NT2/D1 (cell line): ENCODE measurements at regions not wholly inside any gene's neighbourhood (a gene's known extent, or its start where the extent isn't known, plus 50 kb on each side); places are given as distances from the start of the nearest gene placed in this dataset.
"Not testable (repeated sequence)": the region's sequence is repeated elsewhere in the genome, so short reads cannot be mapped to it uniquely, and the experiment has no call there.

ENCODE experiments used
- DNase-seq: peaks from one replicate; pipeline ENCODE4 v3.0.0-alpha.2; 2011; ENCODE audit warnings: low read depth, low spot score
- H3K27me3 ChIP-seq: 2 replicates; pipeline ENCODE4 v1.6.0; 2011; ENCODE audit warnings: mild to moderate bottlenecking; ENCODE audit not compliant: insufficient read length, insufficient read depth
- H3K36me3 ChIP-seq: 2 replicates; pipeline ENCODE4 v1.6.1; 2011; ENCODE audit warnings: mild to moderate bottlenecking, low read length, mixed read lengths; ENCODE audit not compliant: insufficient read depth, insufficient read length
- H3K4me1 ChIP-seq: 2 replicates; pipeline ENCODE4 v1.5.1; 2011; ENCODE audit not compliant: insufficient read depth, insufficient read length
- H3K4me3 ChIP-seq: 2 replicates; pipeline ENCODE4 v1.5.1; 2011; ENCODE audit warnings: low read depth; ENCODE audit not compliant: insufficient read length
- H3K9ac ChIP-seq: 2 replicates; pipeline ENCODE4 v1.6.0; 2011; ENCODE audit warnings: low read depth; ENCODE audit not compliant: insufficient read length
- H3K9me3 ChIP-seq: 2 replicates; pipeline ENCODE4 v1.5.1; 2011; ENCODE audit warnings: mild to moderate bottlenecking, low read length; ENCODE audit not compliant: insufficient read depth
- SUZ12 ChIP-seq: IDR thresholded peaks from 2 replicates; pipeline ENCODE4 v1.6.1; 2011; ENCODE audit not compliant: insufficient read length, insufficient read depth; ENCODE audit errors: extremely low read depth
- YY1 ChIP-seq: IDR thresholded peaks from 2 replicates; pipeline ENCODE4 v1.6.1; 2011; ENCODE audit not compliant: insufficient read length, insufficient read depth
- ZNF274 ChIP-seq: IDR thresholded peaks from 2 replicates; pipeline ENCODE4 v1.6.1; 2011; ENCODE audit warnings: mild to moderate bottlenecking, low read depth, low read length

DNA sequence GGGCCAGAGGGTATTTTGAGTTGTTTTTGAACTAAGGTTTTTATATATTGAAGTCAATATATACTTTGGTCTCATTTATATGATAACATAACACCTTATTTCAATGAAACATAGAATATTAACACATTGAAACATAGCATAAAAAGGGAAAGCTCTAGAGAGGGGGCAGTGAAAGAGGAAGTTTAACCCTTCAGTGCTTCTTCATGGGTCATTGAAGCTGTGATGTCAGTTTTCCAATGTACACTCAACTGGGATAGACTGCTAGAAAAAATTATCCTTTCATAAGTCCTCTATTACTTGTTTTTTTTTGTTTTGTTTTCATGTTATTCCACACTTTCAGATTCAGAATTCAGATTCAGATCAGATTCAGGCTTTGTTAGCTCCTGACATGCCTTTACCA, 442.7 kb downstream of the EPHA5 start:
- DNase-seq: no peak
- H3K36me3 ChIP-seq: no peaks in the 10 kb centered on the region
- no peak overlapping the region for H3K4me3 ChIP-seq
- no peaks in the 10 kb centered on the region for H3K27me3 ChIP-seq
- H3K9ac ChIP-seq: no peak overlapping the region
- no peaks in the 10 kb centered on the region for H3K4me1 ChIP-seq
- H3K9me3 ChIP-seq: no peaks in the 10 kb centered on the region
- TF ChIP-seq YY1 (no peak), ZNF274 (no peak), SUZ12 (no peak)

DNA sequence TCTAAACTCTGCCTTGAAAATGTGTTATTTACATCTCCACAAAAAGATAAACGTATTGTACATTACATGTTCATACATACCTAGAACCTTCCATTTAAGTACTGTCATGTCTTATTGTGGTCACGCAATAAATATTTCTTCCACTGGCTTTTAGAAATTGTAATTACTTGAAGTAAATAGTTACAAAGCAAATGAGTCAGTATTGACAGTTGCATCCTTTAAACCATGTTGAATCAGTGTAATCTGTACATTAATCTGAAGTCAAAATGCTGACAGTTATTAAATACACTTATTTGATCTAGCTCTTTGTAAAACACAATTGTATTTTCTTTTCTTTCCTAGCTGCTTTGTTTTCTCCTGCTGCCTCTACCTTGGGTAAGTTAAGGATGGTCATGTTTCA, 446.7 kb downstream of the EPHA5 start:
- Histone ChIP-seq H3K4me1 (no peaks in the 10 kb centered on the region), H3K9me3 (no peaks in the 10 kb centered on the region), H3K9ac (no peak overlapping the region), H3K4me3 (no peak overlapping the region), H3K27me3 (no peaks in the 10 kb centered on the region), H3K36me3 (no peaks in the 10 kb centered on the region)
- no peak for TF ChIP-seq ZNF274
- TF ChIP-seq SUZ12: no peak
- TF ChIP-seq YY1: no peak
- no peak for DNase-seq

DNA sequence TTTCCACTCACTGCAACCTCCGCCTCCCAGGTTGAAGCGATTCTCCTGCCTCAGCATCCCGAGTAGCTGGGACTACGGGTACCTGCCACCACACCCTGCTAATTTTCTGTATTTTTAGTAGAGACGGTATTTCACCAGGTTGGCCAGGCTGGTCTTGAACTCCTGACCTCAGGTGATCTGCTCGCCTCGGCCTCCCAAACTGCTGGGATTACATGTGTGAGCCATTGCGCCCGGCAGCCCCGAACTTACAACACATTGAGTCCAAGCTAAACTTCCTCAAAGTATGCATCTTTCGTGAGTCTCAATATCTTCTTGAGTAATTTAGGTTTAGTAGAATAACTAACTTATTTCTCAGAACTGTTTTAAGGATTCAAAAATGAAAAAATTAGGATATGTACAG, 447.2 kb downstream of the EPHA5 start:
- DNase-seq: not testable (repeated sequence)

DNA sequence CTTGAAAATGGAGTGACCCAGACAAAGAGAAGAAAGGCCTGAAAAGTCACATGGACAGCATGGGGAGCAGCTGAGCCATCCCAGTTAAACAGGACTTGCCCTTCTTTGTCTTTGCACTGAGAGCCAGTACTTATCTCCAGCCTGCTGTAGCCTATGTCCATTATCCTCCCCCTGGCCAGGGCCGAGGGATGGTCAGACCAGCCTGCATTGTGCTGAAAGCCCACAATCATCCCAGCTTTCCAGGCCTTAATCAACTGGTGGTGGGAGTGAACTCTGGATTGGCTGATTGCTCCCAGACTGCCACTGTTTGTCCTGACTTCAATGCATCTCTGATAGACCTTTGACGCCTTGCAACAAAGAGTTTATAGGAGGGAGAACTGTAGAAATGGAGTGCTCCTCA, 453.1 kb downstream of the EPHA5 start:
- H3K36me3 ChIP-seq: no peaks in the 10 kb centered on the region
- no peaks in the 10 kb centered on the region for H3K27me3 ChIP-seq
- no peak for TF ChIP-seq ZNF274
- no peak for DNase-seq
- no peaks in the 10 kb centered on the region for H3K9me3 ChIP-seq
- no peaks in the 10 kb centered on the region for H3K4me1 ChIP-seq
- no peak overlapping the region for H3K4me3 ChIP-seq
- H3K9ac ChIP-seq: no peak overlapping the region

More for the DNA sequence above, 447.2 kb downstream of the EPHA5 start:
- not testable (repeated sequence) for H3K9ac ChIP-seq, H3K36me3 ChIP-seq, H3K27me3 ChIP-seq, H3K4me1 ChIP-seq, H3K9me3 ChIP-seq, H3K4me3 ChIP-seq

DNA sequence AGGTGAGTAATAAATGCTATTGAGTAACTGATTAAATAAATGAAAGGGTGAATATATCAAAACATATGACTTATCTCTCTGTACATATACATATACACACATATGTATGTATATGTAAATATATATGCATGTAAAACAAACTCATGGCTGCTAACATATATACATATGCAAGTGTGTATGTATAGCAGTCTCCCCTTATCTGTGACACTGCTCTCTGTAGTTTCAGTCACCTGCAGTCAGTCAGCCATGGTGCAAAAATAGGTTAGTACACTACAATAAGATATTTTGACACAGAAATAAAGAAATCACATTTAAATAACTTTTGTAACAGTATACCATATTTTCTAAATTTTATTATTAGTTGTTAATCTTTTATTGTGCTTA, 467.4 kb downstream of the EPHA5 start:
- Histone ChIP-seq H3K4me3 (no peak overlapping the region), H3K4me1 (no peaks in the 10 kb centered on the region), H3K9me3 (no peaks in the 10 kb centered on the region), H3K36me3 (no peaks in the 10 kb centered on the region), H3K9ac (no peak overlapping the region), H3K27me3 (no peaks in the 10 kb centered on the region)
- no peak for DNase-seq
- TF ChIP-seq SUZ12 (no peak), YY1 (no peak), ZNF274 (no peak)

DNA sequence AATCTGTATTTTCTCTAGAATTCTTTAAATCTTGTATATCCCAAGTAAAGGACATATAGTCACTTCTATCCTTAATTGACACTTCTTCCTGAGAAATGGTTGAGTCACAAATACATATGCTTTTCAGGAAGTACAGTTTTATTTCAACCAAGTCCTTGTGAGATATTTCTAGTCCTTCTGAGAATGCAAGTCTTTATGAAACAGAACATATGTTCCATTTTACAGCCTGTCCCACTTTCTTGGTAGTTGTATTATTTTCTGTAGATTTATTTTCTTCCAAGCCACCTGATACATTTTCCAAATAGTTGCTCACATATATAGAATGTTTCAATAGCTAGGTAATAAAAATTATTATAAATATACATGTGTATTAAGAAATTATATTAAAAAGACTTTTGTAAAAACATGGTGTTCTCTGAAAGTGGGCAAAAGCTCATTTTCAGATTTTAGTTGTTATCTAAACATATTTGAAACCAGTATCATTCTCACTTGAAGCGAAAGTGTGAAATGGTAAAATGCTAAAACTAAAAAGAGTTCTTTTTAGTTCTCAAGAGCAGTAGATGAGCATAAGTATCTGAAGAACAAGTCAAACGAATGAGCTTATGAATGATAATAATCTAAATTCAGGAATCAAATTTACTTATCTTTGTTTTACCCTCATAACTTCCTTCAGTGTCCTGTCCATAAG, 468.0 kb downstream of the EPHA5 start:
- H3K4me1 ChIP-seq: no peaks in the 10 kb centered on the region
- no peak overlapping the region for H3K4me3 ChIP-seq
- DNase-seq: no peak
- no peak overlapping the region for H3K9ac ChIP-seq
- no peaks in the 10 kb centered on the region for H3K27me3 ChIP-seq
- H3K9me3 ChIP-seq: no peaks in the 10 kb centered on the region
- H3K36me3 ChIP-seq: no peaks in the 10 kb centered on the region
- TF ChIP-seq ZNF274 (no peak), YY1 (no peak), SUZ12 (no peak)

DNA sequence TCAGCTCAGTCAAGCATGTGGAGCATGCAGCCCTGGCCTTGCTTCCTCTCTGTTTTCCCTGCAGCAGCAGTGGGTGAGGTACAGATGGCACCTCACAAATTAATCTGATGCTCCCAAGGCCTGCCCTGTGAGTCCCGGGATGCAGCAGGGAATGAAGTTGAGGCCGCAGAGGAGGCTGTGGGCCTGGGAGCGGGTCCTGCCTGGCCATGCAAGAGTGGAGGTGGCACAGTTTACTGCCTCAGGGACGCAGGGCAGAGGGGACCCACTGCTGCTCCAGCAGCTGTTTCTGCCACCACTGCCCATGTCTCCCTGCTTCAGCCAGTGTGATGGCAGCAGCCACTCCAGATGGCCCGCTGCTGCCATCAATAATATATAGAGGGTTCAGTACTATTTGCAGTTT, 474.6 kb downstream of the EPHA5 start:
- Histone ChIP-seq H3K9me3 (no peaks in the 10 kb centered on the region), H3K4me3 (no peak overlapping the region), H3K9ac (no peak overlapping the region), H3K4me1 (no peaks in the 10 kb centered on the region), H3K27me3 (no peaks in the 10 kb centered on the region), H3K36me3 (no peaks in the 10 kb centered on the region)
- DNase-seq: no peak
- TF ChIP-seq ZNF274 (no peak), SUZ12 (no peak)

DNA sequence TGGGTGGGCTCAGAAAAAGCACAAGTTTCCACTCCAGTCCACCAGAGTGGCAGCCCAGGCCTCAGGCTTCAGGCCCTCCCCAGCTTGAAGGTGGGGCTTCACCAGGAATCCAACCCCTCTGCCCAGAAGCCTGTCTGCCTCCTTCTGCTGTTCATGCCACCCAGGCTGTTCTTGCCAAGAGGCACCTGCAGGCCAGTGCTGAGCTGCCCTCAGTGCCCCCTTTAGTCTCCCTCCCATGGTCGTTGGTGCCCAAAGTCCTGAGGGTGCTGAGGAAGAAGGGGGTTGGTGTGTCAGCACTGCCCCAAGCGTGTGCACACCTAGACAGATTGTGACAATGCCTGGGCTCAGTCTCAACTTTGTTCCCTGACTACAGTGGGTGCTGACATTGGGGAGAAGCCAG, 475.3 kb downstream of the EPHA5 start:
- Histone ChIP-seq H3K9ac (no peak overlapping the region), H3K9me3 (no peaks in the 10 kb centered on the region), H3K4me3 (no peak overlapping the region), H3K27me3 (no peaks in the 10 kb centered on the region), H3K36me3 (no peaks in the 10 kb centered on the region), H3K4me1 (no peaks in the 10 kb centered on the region)
- no peak for TF ChIP-seq YY1
- no peak for TF ChIP-seq ZNF274
- no peak for TF ChIP-seq SUZ12
- no peak for DNase-seq
